HG03378 (cell line): ENCODE measurements at regions not wholly inside any gene's neighbourhood (a gene's known extent, or its start where the extent isn't known, plus 50 kb on each side); places are given as distances from the start of the nearest gene placed in this dataset.
A peak's percentile ranks its signal among the peaks of the same experiment; 100 is the strongest.

Experiments used
- ATAC-seq: cut with Tn5 transposase; IDR thresholded peaks from one replicate; pipeline ENCODE4 v1.9.1; 2021; ENCODE audit warnings: mild to moderate bottlenecking, moderate library complexity; ENCODE audit not compliant: unreplicated experiment

GRCh38 chr7:17507717-17508116 lies 209.3 kb downstream of the AHR start:
- no peak for ATAC-seq

- ATAC-seq: no peak
These were observed 213.8 kb downstream of the AHR start for GRCh38 chr7:17512181-17512675.

- ATAC-seq: no peak
These were observed 218.3 kb downstream of the AHR start for GRCh38 chr7:17516771-17517170.

- ATAC-seq: no peak
These were observed 222.5 kb downstream of the AHR start for GRCh38 chr7:17520941-17521340.

- ATAC-seq: no peak
These were observed 223.0 kb downstream of the AHR start for GRCh38 chr7:17521437-17521836.

- no peak for ATAC-seq
These were observed 225.6 kb downstream of the AHR start for GRCh38 chr7:17523813-17524739.

GRCh38 chr7:17524746-17525145 lies 226.3 kb downstream of the AHR start:
- no peak for ATAC-seq

GRCh38 chr7:17526621-17527020 lies 228.2 kb downstream of the AHR start:
- ATAC-seq: no peak

- no peak for ATAC-seq
These were observed 230.2 kb downstream of the AHR start for GRCh38 chr7:17528636-17529035.

- no peak for ATAC-seq
These were observed 231.8 kb downstream of the AHR start for GRCh38 chr7:17530244-17530643.

GRCh38 chr7:17530741-17531421 lies 232.4 kb downstream of the AHR start:
- ATAC-seq: peak; percentile 85

GRCh38 chr7:17532861-17533404 lies 234.5 kb downstream of the AHR start:
- no peak for ATAC-seq

GRCh38 chr7:17534348-17534747 lies 235.9 kb downstream of the AHR start:
- ATAC-seq: no peak

- ATAC-seq: no peak
These were observed 237.3 kb downstream of the AHR start for GRCh38 chr7:17535776-17536175.

- ATAC-seq: no peak
These were observed 245.9 kb downstream of the AHR start for GRCh38 chr7:17544401-17544800.

- no peak for ATAC-seq
These were observed 246.9 kb downstream of the AHR start for GRCh38 chr7:17545348-17545747.

GRCh38 chr7:17546189-17546588 lies 247.7 kb downstream of the AHR start:
- ATAC-seq: no peak

GRCh38 chr7:17546592-17546991 lies 248.1 kb downstream of the AHR start:
- ATAC-seq: no peak

GRCh38 chr7:17548014-17548653 lies 249.7 kb downstream of the AHR start:
- no peak for ATAC-seq

GRCh38 chr7:17549406-17549805 lies 251.0 kb downstream of the AHR start:
- no peak for ATAC-seq

GRCh38 chr7:17552373-17552772 lies 253.9 kb downstream of the AHR start:
- ATAC-seq: no peak
